ENCODE measurements at regions not wholly inside any gene's neighbourhood (a gene's known extent, or its start where the extent isn't known, plus 50 kb on each side); places are given as distances from the start of the nearest gene placed in this dataset.

DNA sequence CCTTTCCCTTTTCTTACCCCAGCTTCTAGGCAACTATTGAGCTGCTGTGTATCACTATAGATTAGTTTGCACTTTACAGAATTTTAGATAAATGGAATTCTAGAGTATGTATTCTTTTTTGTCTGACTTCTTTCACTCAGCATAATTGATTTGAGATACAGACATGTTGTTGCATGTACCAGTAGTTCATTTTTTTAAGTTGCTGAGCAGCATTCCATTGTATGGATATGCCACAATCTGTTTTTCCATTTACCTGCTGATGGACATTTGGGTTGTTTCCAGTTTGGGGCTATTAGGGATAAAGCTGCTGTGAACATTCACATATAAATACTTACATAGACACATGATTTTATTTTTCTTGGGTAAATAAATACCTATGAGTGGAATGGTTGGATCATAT lies 135.7 kb downstream of the IGF1 start:
- FAIRE-seq (no peak), DNase-seq (ENCODE audit: extremely low read depth in 1 of 4, low spot score in 3 of 4) (no peak), ATAC-seq (no peak)
- intact Hi-C loops (cut with micrococcal nuclease): no loop called here
- H3K27me3 ChIP-seq (ENCODE audit: control insufficient read depth in 2 of 2, insufficient read depth in 2 of 2, low read length in 2 of 2): no peaks in the 10 kb centered on the region
- peaks cover 2 to 16% of the 10 kb centered on the region in 2 experiments; a peak in 3 of 5 replicates for H3K4me1 ChIP-seq (replicated peaks in 1 of 2; ENCODE audit: control insufficient read depth in 2 of 2, insufficient read depth in 2 of 2, low read length in 2 of 2)
- in situ Hi-C loops (cut with MboI): no loop called here
- no peak overlapping the region for H3K4me3 ChIP-seq
- no peaks in the 10 kb centered on the region for H3K36me3 ChIP-seq (ENCODE audit: control insufficient read depth, insufficient read depth, low read length)
- 0 out of 2 replicates have a peak, but pooled peaks cover 2% of the 10 kb centered on the region for H3K9me3 ChIP-seq (replicated peaks; ENCODE audit: control insufficient read depth, insufficient read depth, low read depth, low read length)
- no peaks in the 10 kb centered on the region for H3K9me1 ChIP-seq (ENCODE audit: control insufficient read depth, insufficient read depth, low read length)
- H3K4me2 ChIP-seq (ENCODE audit: insufficient read depth, low read length): no peak overlapping the region
- no peak for TF ChIP-seq SMAD1 (IDR thresholded peaks at IDR 0.05; ENCODE audit: low read depth, low read length, partially characterized antibody)
- no peak for TF ChIP-seq PHF8 (IDR thresholded peaks at IDR 0.05; ENCODE audit: borderline replicate concordance, low read length)
- TF ChIP-seq PTRF (tag; IDR thresholded peaks at IDR 0.05): no peak
- no peak for TF ChIP-seq IRF2 (CRISPR knock-in tag; IDR thresholded peaks at IDR 0.05)
- TF ChIP-seq ARHGAP35 (IDR thresholded peaks at IDR 0.05; ENCODE audit: partially characterized antibody): no peak
- no peak for TF ChIP-seq FOXJ3 (CRISPR knock-in tag; IDR thresholded peaks at IDR 0.05)
- POLR2A ChIA-PET: no interaction called here
- H3K27ac ChIP-seq (ENCODE audit: extremely low read depth, low read depth, low read length): no peak overlapping the region
- no peak overlapping the region for H2AFZ ChIP-seq (ENCODE audit: low read depth, low read length)
- no peaks in the 10 kb centered on the region for H3K79me2 ChIP-seq (ENCODE audit: control insufficient read depth, insufficient read depth, low read length)
- BruUV-seq (replicated peaks): no TSS peak
- H3K9ac ChIP-seq (ENCODE audit: insufficient read depth in 1 of 2, low read depth in 2 of 2, low read length in 2 of 2): no peak overlapping the region
- CTCF ChIA-PET (ENCODE audit: low intra/inter-chr PET ratio): no interaction called here
- no peaks in the 10 kb centered on the region for H4K20me1 ChIP-seq (replicated peaks; ENCODE audit: control insufficient read depth, insufficient read depth, low read length)
